WTC11 (cell line): ENCODE measurements at regions not wholly inside any gene's neighbourhood (a gene's known extent, or its start where the extent isn't known, plus 50 kb on each side); places are given as distances from the start of the nearest gene placed in this dataset.

Experiments
- ATAC-seq: fragments of 200-7000 bp; cut with Tn5 transposase; 2 replicates; pipeline ENCODE4 v1.10.0; 2021; ENCODE audit warnings: mild to moderate bottlenecking, moderate library complexity
- CTCF ChIA-PET: fragments of 300-600 bp; sonication (Branson Sonifier 250); formaldehyde crosslinking; loops from one replicate; lab custom pipeline; 2021; ENCODE audit warnings: antibody characterized with exemption; lab: Charles Lee
- POLR2A ChIA-PET: fragments of 350-600 bp; sonication (Branson Sonifier 250); formaldehyde crosslinking; loops from one replicate; lab custom pipeline; 2021; ENCODE audit warnings: antibody characterized with exemption; lab: Charles Lee
- DNase-seq: peaks from one replicate; pipeline ENCODE4 v3.0.0; 2021; ENCODE audit warnings: low spot score
- H3K27ac Mint-ChIP-seq: 2 replicates; pipeline ENCODE4 v1.8.0; 2021; ENCODE audit warnings: mixed read lengths
- H3K27me3 Mint-ChIP-seq: 2 replicates; pipeline ENCODE4 v1.8.0; 2021; ENCODE audit warnings: low read depth, mild to moderate bottlenecking, moderate library complexity, mixed read lengths
- H3K36me3 Mint-ChIP-seq: 2 replicates; pipeline ENCODE4 v1.8.0; 2021; ENCODE audit warnings: mixed read lengths
- H3K4me1 Mint-ChIP-seq: 2 replicates; pipeline ENCODE4 v1.8.0; 2022; ENCODE audit warnings: mixed read lengths
- H3K4me3 Mint-ChIP-seq: 2 replicates; pipeline ENCODE4 v1.8.0; 2021; ENCODE audit warnings: mild to moderate bottlenecking, moderate library complexity, mixed read lengths
- H3K9me3 Mint-ChIP-seq: 2 replicates; pipeline ENCODE4 v1.8.0; 2021; ENCODE audit warnings: mixed read lengths
- CREM ChIP-seq: sonication (generic); formaldehyde crosslinking; IDR thresholded peaks from 2 replicates; pipeline ENCODE4 v1.8.1; 2022; ENCODE audit warnings: mild to moderate bottlenecking, missing genetic modification reagents, moderate library complexity
- EMX1 ChIP-seq: fragments of 250-450 bp; sonication (Bioruptor Pico); IDR thresholded peaks from 2 replicates; pipeline ENCODE4 v1.8.0; 2021; ENCODE audit warnings: mild to moderate bottlenecking
- ETV6 ChIP-seq: sonication (generic); formaldehyde crosslinking; IDR thresholded peaks from 2 replicates; pipeline ENCODE4 v1.8.1; 2022; ENCODE audit warnings: mild to moderate bottlenecking, missing genetic modification reagents
- FOXJ3 ChIP-seq: sonication (generic); formaldehyde crosslinking; IDR thresholded peaks from 2 replicates; pipeline ENCODE4 v1.9.0; 2021; ENCODE audit warnings: missing genetic modification reagents, mild to moderate bottlenecking, borderline replicate concordance
- FOXK1 ChIP-seq: sonication (generic); formaldehyde crosslinking; IDR thresholded peaks from 2 replicates; pipeline ENCODE4 v1.8.0; 2022; ENCODE audit warnings: mild to moderate bottlenecking, moderate library complexity, missing genetic modification reagents
- HMGA2 ChIP-seq: fragments of 250-450 bp; sonication (Bioruptor Pico); IDR thresholded peaks from 2 replicates; pipeline ENCODE4 v1.4.0; 2021; ENCODE audit warnings: mild to moderate bottlenecking, moderate library complexity
- KAT7 ChIP-seq: sonication (generic); formaldehyde crosslinking; IDR thresholded peaks from 2 replicates; pipeline ENCODE4 v1.8.1; 2023; ENCODE audit warnings: missing genetic modification reagents, mild to moderate bottlenecking, borderline replicate concordance
- MXD4 ChIP-seq: fragments of 250-450 bp; sonication (Bioruptor Pico); IDR thresholded peaks from 2 replicates; pipeline ENCODE4 v1.8.0; 2021; ENCODE audit warnings: mild to moderate bottlenecking, moderate library complexity, borderline replicate concordance
- NFATC4 ChIP-seq: fragments of 250-450 bp; sonication (Bioruptor Pico); IDR thresholded peaks from 2 replicates; pipeline ENCODE4 v1.9.0; 2021; ENCODE audit warnings: mild to moderate bottlenecking
- NR1H2 ChIP-seq: sonication (generic); formaldehyde crosslinking; IDR thresholded peaks from 2 replicates; pipeline ENCODE4 v1.9.0; 2021; ENCODE audit warnings: mild to moderate bottlenecking, moderate library complexity, missing genetic modification reagents
- NR3C1 ChIP-seq: sonication (generic); formaldehyde crosslinking; conservative IDR thresholded peaks from 2 replicates; pipeline ENCODE4 v1.8.1; 2023; ENCODE audit warnings: low read depth, mild to moderate bottlenecking, missing genetic modification reagents
- ZNF121 ChIP-seq: sonication (generic); formaldehyde crosslinking; IDR thresholded peaks from 2 replicates; pipeline ENCODE4 v1.8.0; 2023; ENCODE audit warnings: missing genetic modification reagents
- ZNF671 ChIP-seq: fragments of 250-450 bp; sonication (Bioruptor Pico); IDR thresholded peaks from 2 replicates; pipeline ENCODE4 v1.8.0; 2021; ENCODE audit warnings: mild to moderate bottlenecking
- TF ChIP-seq, protein P1 (sequence below): sonication (generic); formaldehyde crosslinking; IDR thresholded peaks from 2 replicates; pipeline ENCODE4 v1.8.1; 2023; ENCODE audit warnings: mild to moderate bottlenecking, missing genetic modification reagents
- TF ChIP-seq, protein P2 (sequence below): fragments of 250-450 bp; sonication (Bioruptor Pico); IDR thresholded peaks from 2 replicates; pipeline ENCODE4 v1.8.0; 2021; ENCODE audit warnings: mild to moderate bottlenecking
- TF ChIP-seq, protein P3 (sequence below): sonication (generic); formaldehyde crosslinking; IDR thresholded peaks from 2 replicates; pipeline ENCODE4 v1.8.1; 2023; ENCODE audit warnings: mild to moderate bottlenecking, missing genetic modification reagents
- TF ChIP-seq, protein P4 (sequence below): sonication (generic); formaldehyde crosslinking; IDR thresholded peaks from 2 replicates; pipeline ENCODE4 v1.8.0; 2022; ENCODE audit warnings: mild to moderate bottlenecking, missing genetic modification reagents
- TF ChIP-seq, protein P5 (sequence below): sonication (generic); formaldehyde crosslinking; IDR thresholded peaks from 2 replicates; pipeline ENCODE4 v1.8.1; 2022; ENCODE audit warnings: missing genetic modification reagents, borderline replicate concordance
- TF ChIP-seq, protein P6 (sequence below): fragments of 250-450 bp; sonication (Bioruptor Pico); IDR thresholded peaks from 2 replicates; pipeline ENCODE4 v2.1.2; 2022; ENCODE audit warnings: mild to moderate bottlenecking, moderate library complexity
- TF ChIP-seq, protein P7 (sequence below): sonication (generic); formaldehyde crosslinking; conservative IDR thresholded peaks from 2 replicates; pipeline ENCODE4 v1.8.1; 2023; ENCODE audit warnings: mild to moderate bottlenecking, low read depth, missing genetic modification reagents, moderate library complexity

DNA sequence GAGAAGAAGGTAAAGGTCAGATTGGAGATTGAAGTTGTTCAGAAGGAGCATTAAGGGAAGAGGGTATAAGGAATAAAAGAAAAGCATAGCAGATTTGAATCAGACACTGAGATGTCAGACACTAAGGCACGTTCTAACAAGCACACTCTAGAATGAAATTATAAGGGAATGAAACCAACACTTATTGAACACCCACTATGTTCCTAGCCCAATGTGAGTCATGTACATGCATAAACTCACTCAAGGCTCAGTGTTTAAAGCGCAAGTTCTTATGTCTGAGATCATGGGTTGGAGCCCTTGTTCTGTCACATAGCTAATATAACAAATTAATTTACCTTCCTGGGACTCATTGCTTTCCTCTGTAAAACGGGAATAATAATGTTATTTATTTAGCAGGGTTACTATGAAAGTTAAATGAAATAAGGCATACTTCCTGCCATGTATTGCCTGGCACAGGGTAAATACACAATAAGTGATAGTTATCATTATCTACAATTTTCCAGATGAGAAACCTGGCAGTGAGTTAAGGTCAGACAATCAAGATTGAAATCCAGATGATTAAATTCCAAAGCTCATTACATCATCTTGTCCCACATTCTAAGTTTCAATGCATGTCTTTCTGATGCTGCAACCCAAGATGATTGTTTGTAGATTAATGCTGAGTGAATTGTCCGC, 68.3 kb upstream of the DACH1 start (continued):
- no peak for TF ChIP-seq ZNF671 (CRISPR knock-in tag)
- TF ChIP-seq, protein P1, sequence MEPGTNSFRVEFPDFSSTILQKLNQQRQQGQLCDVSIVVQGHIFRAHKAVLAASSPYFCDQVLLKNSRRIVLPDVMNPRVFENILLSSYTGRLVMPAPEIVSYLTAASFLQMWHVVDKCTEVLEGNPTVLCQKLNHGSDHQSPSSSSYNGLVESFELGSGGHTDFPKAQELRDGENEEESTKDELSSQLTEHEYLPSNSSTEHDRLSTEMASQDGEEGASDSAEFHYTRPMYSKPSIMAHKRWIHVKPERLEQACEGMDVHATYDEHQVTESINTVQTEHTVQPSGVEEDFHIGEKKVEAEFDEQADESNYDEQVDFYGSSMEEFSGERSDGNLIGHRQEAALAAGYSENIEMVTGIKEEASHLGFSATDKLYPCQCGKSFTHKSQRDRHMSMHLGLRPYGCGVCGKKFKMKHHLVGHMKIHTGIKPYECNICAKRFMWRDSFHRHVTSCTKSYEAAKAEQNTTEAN, result no peak

DNA sequence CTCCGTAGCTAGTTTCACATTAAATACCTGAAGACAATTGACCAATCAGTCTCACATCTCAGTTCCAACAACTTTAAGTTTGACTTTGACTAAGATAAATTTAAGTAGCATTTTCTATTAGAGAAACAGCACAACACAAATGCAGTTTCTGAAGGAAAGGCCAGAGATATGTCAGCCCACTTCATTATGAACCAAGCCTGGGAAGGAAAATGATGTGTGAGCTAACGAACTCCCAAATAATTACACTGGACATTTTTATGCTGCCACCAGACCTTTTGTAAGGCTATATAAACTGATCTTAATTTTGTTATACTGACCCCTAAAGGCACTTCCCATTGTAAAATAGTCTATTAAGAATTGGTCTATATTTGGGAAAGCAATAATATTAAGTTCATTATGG, 57.9 kb upstream of the DACH1 start:
- H3K36me3 Mint-ChIP-seq, result no peaks in the 10 kb centered on the region
- DNase-seq, result no peak

DNA sequence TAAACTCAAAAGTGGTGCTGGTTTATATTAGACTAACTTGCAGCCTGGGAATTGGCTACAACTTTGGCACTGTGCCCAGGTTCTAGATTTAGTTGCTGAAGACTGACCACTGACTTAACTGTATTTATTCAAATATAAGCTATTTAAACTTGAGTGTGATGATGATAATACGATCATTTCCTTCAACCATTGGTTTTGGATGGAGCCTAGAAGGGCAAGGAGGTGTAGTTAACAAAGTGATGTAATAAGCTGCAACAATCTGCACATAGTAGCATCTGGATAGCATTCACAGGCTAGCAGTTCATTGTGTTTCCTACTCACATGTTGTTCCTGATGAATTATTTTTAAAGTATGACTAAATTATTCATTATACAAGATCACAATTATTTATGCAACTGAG, 55.2 kb upstream of the DACH1 start:
- TF ChIP-seq CREM (CRISPR knock-in tag), result no peak
- no peak for TF ChIP-seq NFATC4 (CRISPR knock-in tag)
- TF ChIP-seq KAT7 (CRISPR knock-in tag), result no peak
- no peak for TF ChIP-seq NR1H2
- no peak for TF ChIP-seq EMX1 (CRISPR knock-in tag)
- TF ChIP-seq FOXK1, result no peak
- no peak for TF ChIP-seq MXD4 (CRISPR knock-in tag)
- no peak for TF ChIP-seq ETV6 (CRISPR knock-in tag)
- TF ChIP-seq, protein P2, sequence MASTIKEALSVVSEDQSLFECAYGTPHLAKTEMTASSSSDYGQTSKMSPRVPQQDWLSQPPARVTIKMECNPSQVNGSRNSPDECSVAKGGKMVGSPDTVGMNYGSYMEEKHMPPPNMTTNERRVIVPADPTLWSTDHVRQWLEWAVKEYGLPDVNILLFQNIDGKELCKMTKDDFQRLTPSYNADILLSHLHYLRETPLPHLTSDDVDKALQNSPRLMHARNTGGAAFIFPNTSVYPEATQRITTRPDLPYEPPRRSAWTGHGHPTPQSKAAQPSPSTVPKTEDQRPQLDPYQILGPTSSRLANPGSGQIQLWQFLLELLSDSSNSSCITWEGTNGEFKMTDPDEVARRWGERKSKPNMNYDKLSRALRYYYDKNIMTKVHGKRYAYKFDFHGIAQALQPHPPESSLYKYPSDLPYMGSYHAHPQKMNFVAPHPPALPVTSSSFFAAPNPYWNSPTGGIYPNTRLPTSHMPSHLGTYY (CRISPR knock-in tag), result no peak
- no peak for TF ChIP-seq NR3C1 (CRISPR knock-in tag)
- no peak for TF ChIP-seq ZNF121 (CRISPR knock-in tag)
- TF ChIP-seq, protein P3, sequence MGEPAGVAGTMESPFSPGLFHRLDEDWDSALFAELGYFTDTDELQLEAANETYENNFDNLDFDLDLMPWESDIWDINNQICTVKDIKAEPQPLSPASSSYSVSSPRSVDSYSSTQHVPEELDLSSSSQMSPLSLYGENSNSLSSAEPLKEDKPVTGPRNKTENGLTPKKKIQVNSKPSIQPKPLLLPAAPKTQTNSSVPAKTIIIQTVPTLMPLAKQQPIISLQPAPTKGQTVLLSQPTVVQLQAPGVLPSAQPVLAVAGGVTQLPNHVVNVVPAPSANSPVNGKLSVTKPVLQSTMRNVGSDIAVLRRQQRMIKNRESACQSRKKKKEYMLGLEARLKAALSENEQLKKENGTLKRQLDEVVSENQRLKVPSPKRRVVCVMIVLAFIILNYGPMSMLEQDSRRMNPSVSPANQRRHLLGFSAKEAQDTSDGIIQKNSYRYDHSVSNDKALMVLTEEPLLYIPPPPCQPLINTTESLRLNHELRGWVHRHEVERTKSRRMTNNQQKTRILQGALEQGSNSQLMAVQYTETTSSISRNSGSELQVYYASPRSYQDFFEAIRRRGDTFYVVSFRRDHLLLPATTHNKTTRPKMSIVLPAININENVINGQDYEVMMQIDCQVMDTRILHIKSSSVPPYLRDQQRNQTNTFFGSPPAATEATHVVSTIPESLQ, result no peak
- TF ChIP-seq, protein P4, sequence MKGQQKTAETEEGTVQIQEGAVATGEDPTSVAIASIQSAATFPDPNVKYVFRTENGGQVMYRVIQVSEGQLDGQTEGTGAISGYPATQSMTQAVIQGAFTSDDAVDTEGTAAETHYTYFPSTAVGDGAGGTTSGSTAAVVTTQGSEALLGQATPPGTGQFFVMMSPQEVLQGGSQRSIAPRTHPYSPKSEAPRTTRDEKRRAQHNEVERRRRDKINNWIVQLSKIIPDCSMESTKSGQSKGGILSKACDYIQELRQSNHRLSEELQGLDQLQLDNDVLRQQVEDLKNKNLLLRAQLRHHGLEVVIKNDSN, result no peak
- TF ChIP-seq, protein P5, sequence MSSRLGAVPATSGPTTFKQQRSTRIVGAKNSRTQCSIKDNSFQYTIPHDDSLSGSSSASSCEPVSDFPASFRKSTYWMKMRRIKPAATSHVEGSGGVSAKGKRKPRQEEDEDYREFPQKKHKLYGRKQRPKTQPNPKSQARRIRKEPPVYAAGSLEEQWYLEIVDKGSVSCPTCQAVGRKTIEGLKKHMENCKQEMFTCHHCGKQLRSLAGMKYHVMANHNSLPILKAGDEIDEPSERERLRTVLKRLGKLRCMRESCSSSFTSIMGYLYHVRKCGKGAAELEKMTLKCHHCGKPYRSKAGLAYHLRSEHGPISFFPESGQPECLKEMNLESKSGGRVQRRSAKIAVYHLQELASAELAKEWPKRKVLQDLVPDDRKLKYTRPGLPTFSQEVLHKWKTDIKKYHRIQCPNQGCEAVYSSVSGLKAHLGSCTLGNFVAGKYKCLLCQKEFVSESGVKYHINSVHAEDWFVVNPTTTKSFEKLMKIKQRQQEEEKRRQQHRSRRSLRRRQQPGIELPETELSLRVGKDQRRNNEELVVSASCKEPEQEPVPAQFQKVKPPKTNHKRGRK (CRISPR knock-in tag), result no peak
- TF ChIP-seq HMGA2 (CRISPR knock-in tag), result no peak
- TF ChIP-seq FOXJ3 (CRISPR knock-in tag), result no peak
- Mint-ChIP-seq H3K27ac (no peak overlapping the region), H3K9me3 (no peaks in the 10 kb centered on the region), H3K4me1 (no peaks in the 10 kb centered on the region), H3K27me3 (no peaks in the 10 kb centered on the region), H3K4me3 (no peak overlapping the region), H3K36me3 (no peaks in the 10 kb centered on the region)
- ATAC-seq (no peak), DNase-seq (no peak)
- POLR2A ChIA-PET, result no interaction called here
- CTCF ChIA-PET, result no interaction called here

More for the DNA sequence above, 57.9 kb upstream of the DACH1 start:
- Mint-ChIP-seq H3K4me3 (no peak overlapping the region), H3K4me1 (no peaks in the 10 kb centered on the region), H3K27ac (no peak overlapping the region), H3K9me3 (no peaks in the 10 kb centered on the region), H3K27me3 (no peaks in the 10 kb centered on the region)
- ChIA-PET CTCF (no interaction called here), POLR2A (no interaction called here)
- TF ChIP-seq, protein P6, sequence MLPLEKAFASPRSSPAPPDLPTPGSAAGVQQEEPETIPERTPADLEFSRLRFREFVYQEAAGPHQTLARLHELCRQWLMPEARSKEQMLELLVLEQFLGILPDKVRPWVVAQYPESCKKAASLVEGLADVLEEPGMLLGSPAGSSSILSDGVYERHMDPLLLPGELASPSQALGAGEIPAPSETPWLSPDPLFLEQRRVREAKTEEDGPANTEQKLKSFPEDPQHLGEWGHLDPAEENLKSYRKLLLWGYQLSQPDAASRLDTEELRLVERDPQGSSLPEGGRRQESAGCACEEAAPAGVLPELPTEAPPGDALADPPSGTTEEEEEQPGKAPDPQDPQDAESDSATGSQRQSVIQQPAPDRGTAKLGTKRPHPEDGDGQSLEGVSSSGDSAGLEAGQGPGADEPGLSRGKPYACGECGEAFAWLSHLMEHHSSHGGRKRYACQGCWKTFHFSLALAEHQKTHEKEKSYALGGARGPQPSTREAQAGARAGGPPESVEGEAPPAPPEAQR (CRISPR knock-in tag), result no peak
- TF ChIP-seq, protein P7, sequence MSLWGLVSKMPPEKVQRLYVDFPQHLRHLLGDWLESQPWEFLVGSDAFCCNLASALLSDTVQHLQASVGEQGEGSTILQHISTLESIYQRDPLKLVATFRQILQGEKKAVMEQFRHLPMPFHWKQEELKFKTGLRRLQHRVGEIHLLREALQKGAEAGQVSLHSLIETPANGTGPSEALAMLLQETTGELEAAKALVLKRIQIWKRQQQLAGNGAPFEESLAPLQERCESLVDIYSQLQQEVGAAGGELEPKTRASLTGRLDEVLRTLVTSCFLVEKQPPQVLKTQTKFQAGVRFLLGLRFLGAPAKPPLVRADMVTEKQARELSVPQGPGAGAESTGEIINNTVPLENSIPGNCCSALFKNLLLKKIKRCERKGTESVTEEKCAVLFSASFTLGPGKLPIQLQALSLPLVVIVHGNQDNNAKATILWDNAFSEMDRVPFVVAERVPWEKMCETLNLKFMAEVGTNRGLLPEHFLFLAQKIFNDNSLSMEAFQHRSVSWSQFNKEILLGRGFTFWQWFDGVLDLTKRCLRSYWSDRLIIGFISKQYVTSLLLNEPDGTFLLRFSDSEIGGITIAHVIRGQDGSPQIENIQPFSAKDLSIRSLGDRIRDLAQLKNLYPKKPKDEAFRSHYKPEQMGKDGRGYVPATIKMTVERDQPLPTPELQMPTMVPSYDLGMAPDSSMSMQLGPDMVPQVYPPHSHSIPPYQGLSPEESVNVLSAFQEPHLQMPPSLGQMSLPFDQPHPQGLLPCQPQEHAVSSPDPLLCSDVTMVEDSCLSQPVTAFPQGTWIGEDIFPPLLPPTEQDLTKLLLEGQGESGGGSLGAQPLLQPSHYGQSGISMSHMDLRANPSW (CRISPR knock-in tag), result no peak
- TF ChIP-seq KAT7 (CRISPR knock-in tag), result no peak
- ATAC-seq, result no peak
